ENCODE measurements at regions not wholly inside any gene's neighbourhood (a gene's known extent, or its start where the extent isn't known, plus 50 kb on each side); places are given as distances from the start of the nearest gene placed in this dataset.

- TF ChIP-seq POLR2AphosphoS5 (IDR thresholded peaks at IDR 0.05; ENCODE audit: low read depth, low read length) (no peak), POLR2A (IDR thresholded peaks at IDR 0.05; ENCODE audit: borderline replicate concordance, extremely low read depth, insufficient read depth, insufficient read length) (no peak), REST (IDR thresholded peaks at IDR 0.05; ENCODE audit: low read depth) (no peak), EZH2phosphoT487 (IDR thresholded peaks at IDR 0.05; ENCODE audit: borderline replicate concordance) (no peak)
Measured at GRCh38 chr7:9645756-9646155, 1212.3 kb downstream of the NXPH1 start.

DNA sequence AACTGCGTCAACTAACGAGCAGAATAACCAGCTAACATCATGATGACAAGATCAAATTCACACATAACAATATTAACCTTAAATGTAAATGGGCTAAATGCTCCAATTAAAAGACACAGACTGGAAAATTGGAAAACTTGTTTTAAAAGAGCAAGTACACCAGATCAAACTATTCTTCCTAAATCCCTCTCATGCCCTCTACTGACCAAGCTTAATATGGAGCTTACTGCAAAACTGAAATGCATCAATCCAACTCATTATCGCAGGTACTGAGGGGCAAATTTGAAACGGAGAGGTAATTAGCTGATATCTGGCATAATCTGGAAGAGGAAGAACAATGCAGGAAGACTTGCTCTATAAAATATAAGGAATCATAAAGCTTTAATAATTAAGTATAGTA, 1223.8 kb downstream of the NXPH1 start:
- no peak for DNase-seq (ENCODE audit: low read depth, low spot score)
- TF ChIP-seq ZBTB33 (IDR thresholded peaks at IDR 0.05; ENCODE audit: extremely low read depth, insufficient replicate concordance, low read length) (no peak), SP1 (IDR thresholded peaks at IDR 0.05; ENCODE audit: low read depth) (no peak), EZH2 (IDR thresholded peaks at IDR 0.05) (no peak), ATF3 (IDR thresholded peaks at IDR 0.05) (no peak), EZH2phosphoT487 (IDR thresholded peaks at IDR 0.05; ENCODE audit: borderline replicate concordance) (no peak), RAD21 (IDR thresholded peaks at IDR 0.05; ENCODE audit: low read depth) (no peak), SRF (IDR thresholded peaks at IDR 0.05; ENCODE audit: low read depth) (no peak), POLR2AphosphoS5 (IDR thresholded peaks at IDR 0.05; ENCODE audit: low read depth, low read length) (no peak), ZFX (IDR thresholded peaks at IDR 0.05) (no peak)
- TF ChIP-seq, protein P1, sequence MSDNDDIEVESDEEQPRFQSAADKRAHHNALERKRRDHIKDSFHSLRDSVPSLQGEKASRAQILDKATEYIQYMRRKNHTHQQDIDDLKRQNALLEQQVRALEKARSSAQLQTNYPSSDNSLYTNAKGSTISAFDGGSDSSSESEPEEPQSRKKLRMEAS (IDR thresholded peaks at IDR 0.05), result no peak

More at GRCh38 chr7:9645756-9646155, 1212.3 kb downstream of the NXPH1 start:
- POLR2A ChIA-PET, result no interaction called here
- H4K20me1 ChIP-seq (ENCODE audit: insufficient read depth), result no peaks in the 10 kb centered on the region
- no peak overlapping the region for H3K9ac ChIP-seq (ENCODE audit: low read length)
- RAD21 ChIA-PET (ENCODE audit: low non-redundant PET in 1 of 2, low total read pairs in 2 of 2, uncharacterized antibody in 2 of 2, unreplicated experiment in 2 of 2), result no interaction called here
- no peak overlapping the region for H3K27ac ChIP-seq (ENCODE audit: low read depth, low read length)
- H3K36me3 ChIP-seq (ENCODE audit: control insufficient read depth in 1 of 2, insufficient read depth in 2 of 2, low read length in 2 of 2), result no peaks in the 10 kb centered on the region
- no peak overlapping the region for H3K4me3 ChIP-seq (replicated peaks in 1 of 2; ENCODE audit: low read depth in 1 of 2, low read length in 2 of 2)
- peaks cover 3 to 14% of the 10 kb centered on the region in 2 experiments; a peak in 2 of 4 replicates for H3K9me3 ChIP-seq (ENCODE audit: control insufficient read depth in 1 of 2, insufficient read depth in 1 of 2, low read depth in 1 of 2, low read length in 2 of 2)
- DNase-seq (ENCODE audit: low read depth, low spot score) (no peak), ATAC-seq (no peak)
- H3K4me2 ChIP-seq (ENCODE audit: low read length), result no peak overlapping the region
- H3K79me2 ChIP-seq (ENCODE audit: insufficient read depth, low read length), result no peaks in the 10 kb centered on the region
- no TSS peak for BruUV-seq (replicated peaks)
- no peaks in the 10 kb centered on the region for H3K4me1 ChIP-seq (ENCODE audit: control insufficient read depth in 1 of 2, insufficient read depth in 2 of 2, low read length in 2 of 2)
- H3K27me3 ChIP-seq (ENCODE audit: insufficient read depth, low read length), result no peaks in the 10 kb centered on the region
- CTCF ChIA-PET, result no interaction called here
- intact Hi-C loops (cut with micrococcal nuclease), result no loop called here
- H3K9me2 ChIP-seq (ENCODE audit: insufficient read depth), result no peaks in the 10 kb centered on the region
- H2AFZ ChIP-seq (ENCODE audit: low read depth, low read length, poor library complexity, severe bottlenecking), result no peak overlapping the region

More for the DNA sequence above, 1223.8 kb downstream of the NXPH1 start:
- no peaks in the 10 kb centered on the region for H3K27me3 ChIP-seq (ENCODE audit: insufficient read depth, low read length)
- H3K27ac ChIP-seq (ENCODE audit: low read depth, low read length), result no peak overlapping the region
- H3K4me3 ChIP-seq (replicated peaks in 1 of 2; ENCODE audit: low read depth in 1 of 2, low read length in 2 of 2), result no peak overlapping the region
- ChIA-PET POLR2A (no interaction called here), RAD21 (ENCODE audit: low non-redundant PET in 1 of 2, low total read pairs in 2 of 2, uncharacterized antibody in 2 of 2, unreplicated experiment in 2 of 2) (no interaction called here), CTCF (interaction anchor here (0.7 kb wide), 1 partner anchor 11 kb away, joined by 3 read pairs; no protein-coding TSS in a partner anchor)
- no TSS peak for BruUV-seq (replicated peaks)
- ATAC-seq, result no peak
- no peaks in the 10 kb centered on the region for H3K79me2 ChIP-seq (ENCODE audit: insufficient read depth, low read length)
- H3K4me1 ChIP-seq (ENCODE audit: control insufficient read depth in 1 of 2, insufficient read depth in 2 of 2, low read length in 2 of 2), result no peaks in the 10 kb centered on the region
- no peak overlapping the region for H3K4me2 ChIP-seq (ENCODE audit: low read length)
- no peaks in the 10 kb centered on the region for H4K20me1 ChIP-seq (ENCODE audit: insufficient read depth)
- H3K9me3 ChIP-seq (ENCODE audit: control insufficient read depth in 1 of 2, insufficient read depth in 1 of 2, low read depth in 1 of 2, low read length in 2 of 2), result no peaks in the 10 kb centered on the region; a peak in 1 of 4 replicates
- H3K9ac ChIP-seq (ENCODE audit: low read length), result no peak overlapping the region
- no peaks in the 10 kb centered on the region for H3K36me3 ChIP-seq (ENCODE audit: control insufficient read depth in 1 of 2, insufficient read depth in 2 of 2, low read length in 2 of 2)
- H2AFZ ChIP-seq (ENCODE audit: low read depth, low read length, poor library complexity, severe bottlenecking), result no peak overlapping the region
- no peaks in the 10 kb centered on the region for H3K9me2 ChIP-seq (ENCODE audit: insufficient read depth)
- intact Hi-C loops (cut with micrococcal nuclease), result no loop called here
